ENCODE measurements at regions not wholly inside any gene's neighbourhood (a gene's known extent, or its start where the extent isn't known, plus 50 kb on each side); places are given as distances from the start of the nearest gene placed in this dataset.

DNA sequence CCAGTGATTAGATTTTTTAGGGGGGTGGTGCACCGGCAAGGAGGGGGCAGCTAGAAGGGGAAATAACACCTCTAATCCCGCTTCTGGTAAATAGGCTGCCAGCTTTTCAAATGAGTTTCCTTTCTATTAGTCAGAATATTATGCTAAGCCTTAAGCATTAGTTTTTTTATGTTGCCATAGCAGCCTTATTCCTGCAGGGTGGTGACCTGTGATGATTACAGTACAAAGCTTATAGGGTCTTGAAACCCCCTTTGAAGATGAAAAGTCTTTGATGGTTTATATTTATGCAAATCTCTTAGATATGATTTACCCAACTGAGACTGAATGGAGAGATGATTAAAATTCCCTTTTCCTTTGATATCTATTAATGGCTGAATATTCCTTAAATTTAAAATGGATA, 109.8 kb downstream of the ZIC5 start:
- DNase-seq (ENCODE audit: low spot score) (no peak), ATAC-seq (ENCODE audit: low FRiP score) (no peak)
- TF ChIP-seq, protein P1, sequence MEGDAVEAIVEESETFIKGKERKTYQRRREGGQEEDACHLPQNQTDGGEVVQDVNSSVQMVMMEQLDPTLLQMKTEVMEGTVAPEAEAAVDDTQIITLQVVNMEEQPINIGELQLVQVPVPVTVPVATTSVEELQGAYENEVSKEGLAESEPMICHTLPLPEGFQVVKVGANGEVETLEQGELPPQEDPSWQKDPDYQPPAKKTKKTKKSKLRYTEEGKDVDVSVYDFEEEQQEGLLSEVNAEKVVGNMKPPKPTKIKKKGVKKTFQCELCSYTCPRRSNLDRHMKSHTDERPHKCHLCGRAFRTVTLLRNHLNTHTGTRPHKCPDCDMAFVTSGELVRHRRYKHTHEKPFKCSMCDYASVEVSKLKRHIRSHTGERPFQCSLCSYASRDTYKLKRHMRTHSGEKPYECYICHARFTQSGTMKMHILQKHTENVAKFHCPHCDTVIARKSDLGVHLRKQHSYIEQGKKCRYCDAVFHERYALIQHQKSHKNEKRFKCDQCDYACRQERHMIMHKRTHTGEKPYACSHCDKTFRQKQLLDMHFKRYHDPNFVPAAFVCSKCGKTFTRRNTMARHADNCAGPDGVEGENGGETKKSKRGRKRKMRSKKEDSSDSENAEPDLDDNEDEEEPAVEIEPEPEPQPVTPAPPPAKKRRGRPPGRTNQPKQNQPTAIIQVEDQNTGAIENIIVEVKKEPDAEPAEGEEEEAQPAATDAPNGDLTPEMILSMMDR (IDR thresholded peaks at IDR 0.05), result no peak

DNA sequence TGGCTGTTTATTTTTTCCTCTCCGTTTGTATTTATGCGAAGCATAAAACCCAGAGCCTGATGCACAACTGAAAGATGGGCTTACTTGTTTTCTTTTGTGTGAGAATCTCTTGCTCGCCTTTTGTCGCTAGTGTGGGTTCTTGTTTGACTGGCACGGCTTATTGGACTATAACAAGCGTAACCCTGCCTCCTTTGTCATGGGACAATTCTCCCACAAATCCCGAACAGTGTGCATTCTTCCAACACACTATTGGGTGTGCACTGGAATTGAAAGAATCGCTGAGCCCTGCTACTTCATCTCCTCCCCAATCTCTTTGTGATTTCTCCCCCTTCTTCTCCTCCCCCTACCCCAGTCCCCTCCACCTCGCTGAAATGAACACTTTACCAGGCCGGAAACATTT, 110.8 kb downstream of the ZIC5 start:
- ATAC-seq (ENCODE audit: low FRiP score), result no peak
- no peak for DNase-seq (ENCODE audit: low spot score)
- TF ChIP-seq, protein P1 (IDR thresholded peaks at IDR 0.05), result no peak

DNA sequence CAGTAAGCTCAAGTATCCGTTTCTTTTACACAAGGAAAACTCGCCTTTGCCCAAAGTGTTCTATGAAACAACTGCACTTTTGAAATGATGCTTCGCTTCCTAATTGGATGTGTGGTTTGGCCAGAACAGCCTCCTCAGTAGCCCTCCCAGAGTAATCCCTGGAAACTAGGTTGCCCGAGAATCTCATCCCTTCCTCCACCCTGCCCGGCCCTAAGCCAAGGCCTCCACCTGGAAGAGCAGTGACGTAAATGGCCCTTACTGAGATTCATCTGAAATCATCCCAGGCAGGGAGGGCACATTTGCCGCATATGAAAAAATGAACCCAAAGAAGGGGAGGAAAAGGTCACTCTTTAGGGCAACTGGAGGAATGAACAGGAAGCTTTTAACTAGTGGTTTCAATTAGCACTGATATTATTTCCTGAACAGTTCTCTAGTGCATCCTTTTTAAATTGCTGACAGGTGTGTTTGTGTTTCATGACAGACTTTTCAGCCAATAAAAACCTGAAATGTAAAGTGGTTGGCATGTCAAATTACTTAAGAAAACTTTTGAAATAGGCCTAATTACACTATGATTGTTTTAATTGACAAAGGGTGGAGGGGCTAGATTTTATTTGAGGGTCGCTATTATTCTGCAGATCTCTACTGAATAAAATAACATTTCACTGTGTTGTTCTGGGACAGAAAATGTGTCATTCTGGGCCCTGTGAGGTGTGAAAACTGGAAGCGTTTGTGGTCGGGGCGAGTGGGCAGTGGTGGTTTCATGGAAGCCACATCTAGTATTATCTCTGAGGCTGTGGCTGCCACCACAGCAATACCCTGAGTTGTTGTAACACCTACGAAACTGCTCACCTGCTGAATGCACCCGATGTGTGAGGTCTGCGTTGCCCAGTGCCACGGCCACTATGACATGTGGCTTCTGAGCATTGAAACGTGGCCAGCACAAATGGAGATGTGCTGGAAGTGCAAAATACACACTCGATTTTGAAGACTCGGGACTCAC, 112.1 kb downstream of the ZIC5 start:
- DNase-seq (ENCODE audit: low spot score), result no peak
- TF ChIP-seq, protein P1 (IDR thresholded peaks at IDR 0.05), result no peak
- ATAC-seq (ENCODE audit: low FRiP score), result no peak

DNA sequence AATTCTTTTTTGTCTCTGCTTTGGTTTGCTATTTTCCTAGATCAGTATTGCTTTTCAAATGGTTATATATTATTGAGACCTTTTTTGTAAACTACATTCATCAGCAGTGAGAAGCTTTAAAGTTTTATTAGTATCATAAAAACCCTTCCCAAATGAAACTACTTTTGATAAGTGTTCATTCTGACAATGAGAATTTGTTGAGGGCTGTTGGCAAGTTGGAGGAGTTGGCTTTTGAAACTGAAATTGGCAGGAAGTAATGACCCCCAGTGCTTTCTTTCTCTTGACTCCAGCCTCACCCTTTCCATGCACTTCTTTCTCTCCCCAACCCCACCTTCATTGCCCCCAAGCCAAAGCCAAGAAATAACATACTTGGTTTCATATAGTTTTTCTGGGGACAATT, 113.8 kb downstream of the ZIC5 start:
- no peak for ATAC-seq (ENCODE audit: low FRiP score)
- TF ChIP-seq, protein P1 (IDR thresholded peaks at IDR 0.05), result no peak
- DNase-seq (ENCODE audit: low spot score), result no peak

DNA sequence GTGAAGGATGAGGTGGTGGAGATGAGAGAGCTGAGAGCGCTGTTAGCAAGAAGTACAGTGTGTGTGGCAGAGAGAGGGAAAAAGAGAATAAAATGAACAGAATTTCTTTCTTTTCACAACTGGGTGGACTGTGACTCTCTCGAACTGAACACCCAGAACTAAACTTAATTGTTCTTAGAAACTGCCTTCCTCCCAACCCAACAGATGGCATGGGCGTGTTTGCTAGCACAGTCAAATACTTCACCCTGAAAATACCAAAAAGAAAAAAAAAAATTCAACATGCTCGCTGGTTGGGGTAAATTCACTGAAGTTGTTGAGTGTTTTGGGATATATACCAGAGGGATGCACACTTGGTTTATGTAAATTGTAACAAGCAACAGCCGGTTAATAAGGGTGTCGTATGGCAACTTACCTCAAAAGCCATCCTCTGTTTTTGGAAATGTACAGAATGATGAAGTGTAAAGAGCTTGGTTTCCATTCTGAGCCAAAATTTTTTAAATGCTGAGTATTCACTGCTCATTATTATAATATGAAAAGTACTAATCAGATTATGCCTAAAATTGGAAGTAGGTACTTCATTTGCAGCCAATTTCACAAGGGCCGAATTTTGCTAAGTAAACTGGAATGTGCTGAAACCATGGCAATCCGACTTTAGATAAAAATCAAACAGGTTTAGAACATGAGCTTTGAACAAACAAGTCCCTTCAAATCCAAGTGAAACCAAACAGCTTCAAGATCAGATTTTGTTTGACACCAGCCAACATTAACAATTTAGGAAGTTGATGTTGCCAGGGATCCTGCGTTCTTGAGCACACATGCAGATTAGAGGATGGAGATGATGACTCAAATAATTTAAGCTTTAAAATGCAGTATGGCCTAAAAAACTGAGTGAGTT, 115.8 kb downstream of the ZIC5 start:
- DNase-seq (ENCODE audit: low spot score), result no peak
- TF ChIP-seq, protein P1 (IDR thresholded peaks at IDR 0.05), result no peak
- no peak for ATAC-seq (ENCODE audit: low FRiP score)

DNA sequence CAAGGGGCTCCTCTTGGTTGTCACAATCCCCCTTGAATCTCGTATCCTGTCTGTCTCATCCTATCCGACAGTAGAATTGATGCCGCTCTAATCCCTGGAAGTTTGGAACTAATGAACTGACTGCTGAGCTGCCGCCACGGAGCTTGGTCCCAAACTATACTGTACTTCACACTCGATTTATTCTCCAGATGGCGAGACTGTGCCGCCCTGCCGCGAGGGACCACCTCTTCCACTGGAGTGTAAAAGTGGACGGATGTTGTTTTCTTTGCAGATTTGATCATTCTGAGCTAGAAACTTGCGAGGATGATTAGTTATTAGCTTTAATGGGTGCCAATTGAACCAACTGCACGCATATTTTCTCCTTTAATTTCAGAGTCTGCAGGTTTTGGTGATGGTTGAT, 117.2 kb downstream of the ZIC5 start:
- DNase-seq (ENCODE audit: low spot score), result no peak
- ATAC-seq (ENCODE audit: low FRiP score), result no peak
- TF ChIP-seq, protein P1 (IDR thresholded peaks at IDR 0.05), result no peak
